ENCODE measurements at regions not wholly inside any gene's neighbourhood (a gene's known extent, or its start where the extent isn't known, plus 50 kb on each side); places are given as distances from the start of the nearest gene placed in this dataset.

DNA sequence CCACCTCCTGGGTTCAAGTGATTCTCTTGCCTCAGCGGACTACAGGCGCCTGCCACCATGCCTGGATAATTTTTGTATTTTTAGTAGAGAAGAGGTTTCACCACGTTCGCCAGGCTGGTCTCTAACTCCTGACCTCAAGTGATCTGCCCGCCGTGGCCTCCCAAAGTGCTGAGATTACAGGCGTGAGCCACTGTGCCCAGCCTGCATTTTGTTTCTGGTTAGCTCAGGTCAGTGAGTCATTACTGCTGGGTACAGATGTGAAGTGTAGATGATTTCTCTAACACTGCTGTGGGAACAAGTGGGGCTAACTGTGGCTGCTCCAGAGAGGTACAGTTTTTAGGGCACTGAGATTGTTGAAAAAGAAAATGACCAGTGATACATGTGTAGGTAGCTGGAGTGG, 188.6 kb downstream of the PRL start:
- peaks cover 3% of the 10 kb centered on the region for H3K4me1 ChIP-seq (ENCODE audit: control insufficient read depth, insufficient read depth, low read length, poor library complexity, severe bottlenecking)
- H3K36me3 ChIP-seq (ENCODE audit: control insufficient read depth, insufficient read depth, low read length) = no peaks in the 10 kb centered on the region
- WGBS, 2 experiments (ENCODE audit: insufficient coverage in 2 of 2) = 71 to 84% methylated on average over 5 of the region's 7 CpGs
- no peaks in the 10 kb centered on the region for H3K9me3 ChIP-seq (ENCODE audit: control insufficient read depth, low read length)
- no peak overlapping the region for H3K4me3 ChIP-seq (ENCODE audit: extremely low read depth, insufficient read depth, low read length, poor library complexity, severe bottlenecking)
- no peak overlapping the region for H3K27ac ChIP-seq (ENCODE audit: low read depth, low read length, severe bottlenecking)

DNA sequence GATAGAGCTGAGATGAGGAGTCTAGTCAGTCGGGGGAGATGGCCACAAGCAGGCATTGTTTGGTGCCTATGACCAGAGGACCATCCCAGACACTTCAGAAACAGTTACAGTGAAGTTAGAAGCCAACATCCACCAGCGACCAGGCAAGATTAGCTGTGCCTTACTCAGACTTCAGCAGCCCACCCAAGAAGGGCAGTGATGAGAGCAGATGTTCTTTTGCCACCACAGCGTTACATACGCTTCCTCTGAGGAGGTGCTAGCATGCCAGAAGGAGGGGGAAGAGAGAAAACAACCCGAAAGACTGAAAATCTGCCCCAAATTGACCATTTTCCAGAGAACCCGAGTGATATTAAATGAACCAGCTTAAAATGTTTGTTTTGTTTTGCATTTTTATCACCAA, 186.8 kb downstream of the PRL start:
- 89 to 90% methylated on average over 2 of the region's 6 CpGs for WGBS, 2 experiments (ENCODE audit: insufficient coverage in 2 of 2)

DNA sequence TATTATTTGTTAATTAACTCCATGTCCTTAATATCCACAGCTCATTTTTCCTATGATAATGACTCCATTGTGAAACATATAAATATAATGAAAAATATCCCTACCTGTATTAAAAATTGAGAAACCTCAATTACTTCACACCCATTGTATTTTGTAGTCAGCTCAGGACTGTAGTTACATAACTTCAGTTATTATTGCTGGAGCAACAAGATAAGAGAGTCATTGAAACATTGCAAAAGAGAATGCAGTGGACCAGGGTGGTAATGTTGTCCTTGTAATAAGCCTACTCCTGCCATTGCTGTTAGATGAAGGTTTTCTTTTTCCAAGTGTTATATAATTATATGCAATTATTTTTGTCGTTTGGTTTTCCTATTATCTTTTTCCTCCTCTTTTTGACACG, 184.4 kb downstream of the PRL start:
- no peak overlapping the region for H3K27ac ChIP-seq (ENCODE audit: low read depth, low read length, severe bottlenecking)
- H3K36me3 ChIP-seq (ENCODE audit: control insufficient read depth, insufficient read depth, low read length) = no peaks in the 10 kb centered on the region
- no CpG with 5 or more reads among the region's 2 CpGs for WGBS, 2 experiments (ENCODE audit: insufficient coverage in 2 of 2)
- H3K9me3 ChIP-seq (ENCODE audit: control insufficient read depth, low read length) = no peaks in the 10 kb centered on the region
- H3K4me3 ChIP-seq (ENCODE audit: extremely low read depth, insufficient read depth, low read length, poor library complexity, severe bottlenecking) = no peak overlapping the region
- H3K4me1 ChIP-seq (ENCODE audit: control insufficient read depth, insufficient read depth, low read length, poor library complexity, severe bottlenecking) = peaks cover 6% of the 10 kb centered on the region

More for the DNA sequence above, 186.8 kb downstream of the PRL start:
- H3K36me3 ChIP-seq (ENCODE audit: control insufficient read depth, insufficient read depth, low read length) = no peaks in the 10 kb centered on the region
- H3K4me1 ChIP-seq (ENCODE audit: control insufficient read depth, insufficient read depth, low read length, poor library complexity, severe bottlenecking) = peaks cover 6% of the 10 kb centered on the region
- H3K4me3 ChIP-seq (ENCODE audit: extremely low read depth, insufficient read depth, low read length, poor library complexity, severe bottlenecking) = no peak overlapping the region
- H3K27ac ChIP-seq (ENCODE audit: low read depth, low read length, severe bottlenecking) = no peak overlapping the region
- no peaks in the 10 kb centered on the region for H3K9me3 ChIP-seq (ENCODE audit: control insufficient read depth, low read length)

DNA sequence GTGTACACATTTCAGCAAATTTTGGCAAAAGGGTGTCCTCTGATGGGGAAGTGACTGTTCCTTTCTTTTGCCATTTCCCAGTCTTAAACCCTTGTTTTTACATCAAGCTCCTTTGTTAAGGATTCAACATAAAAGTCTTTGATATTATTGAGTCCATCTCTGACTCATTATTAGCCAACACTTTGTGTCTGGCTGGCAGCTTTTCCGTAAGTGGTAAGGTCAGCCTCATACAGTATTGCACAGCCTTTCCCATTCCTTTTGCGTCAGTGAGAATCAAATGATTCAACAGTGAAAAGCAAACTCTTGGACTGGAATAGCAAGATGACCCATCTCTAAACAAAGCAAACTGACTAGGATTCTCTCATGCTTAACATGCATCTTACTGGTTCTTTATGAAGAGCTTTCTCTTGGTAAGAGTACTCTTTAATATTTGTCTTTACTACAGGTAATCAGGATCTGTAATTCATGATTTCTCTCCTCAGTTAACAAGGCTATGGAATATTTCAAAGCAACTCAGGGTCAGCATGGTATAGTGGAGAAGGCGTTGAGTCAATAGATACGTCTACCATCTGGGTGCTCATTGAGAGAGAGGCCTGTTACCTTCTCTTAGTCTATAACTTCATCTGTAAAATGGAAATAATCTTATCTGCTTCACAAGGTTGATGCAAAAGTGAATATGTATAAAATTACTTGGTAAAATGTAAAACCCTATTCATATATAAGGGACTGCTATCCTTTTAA, 183.6 kb downstream of the PRL start:
- no peaks in the 10 kb centered on the region for H3K9me3 ChIP-seq (ENCODE audit: control insufficient read depth, low read length)
- no peaks in the 10 kb centered on the region for H3K36me3 ChIP-seq (ENCODE audit: control insufficient read depth, insufficient read depth, low read length)
- 83 to 90% methylated on average over 1 of the region's 4 CpGs for WGBS, 2 experiments (ENCODE audit: insufficient coverage in 2 of 2)
- peaks cover 6% of the 10 kb centered on the region for H3K4me1 ChIP-seq (ENCODE audit: control insufficient read depth, insufficient read depth, low read length, poor library complexity, severe bottlenecking)
- no peak overlapping the region for H3K4me3 ChIP-seq (ENCODE audit: extremely low read depth, insufficient read depth, low read length, poor library complexity, severe bottlenecking)
- H3K27ac ChIP-seq (ENCODE audit: low read depth, low read length, severe bottlenecking) = no peak overlapping the region

DNA sequence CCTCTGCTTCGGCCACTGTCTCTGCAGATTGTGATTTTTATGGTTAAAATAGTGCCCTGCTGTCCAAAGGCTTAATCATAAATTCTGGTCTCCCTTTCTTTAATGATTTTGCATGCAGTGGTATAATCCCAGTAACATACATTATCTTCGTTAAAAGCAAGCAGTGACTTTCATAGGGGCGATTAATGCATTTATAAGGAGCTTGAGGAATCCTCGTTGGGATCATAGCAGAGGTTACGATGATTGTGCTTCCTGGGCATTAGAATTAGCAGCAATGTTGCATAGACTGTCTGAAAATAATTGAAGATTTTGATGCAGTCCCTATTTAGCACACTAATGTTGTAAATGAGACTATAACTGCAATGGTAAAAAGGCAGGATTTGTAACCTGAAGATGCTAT, 181.3 kb downstream of the PRL start:
- no peaks in the 10 kb centered on the region for H3K36me3 ChIP-seq (ENCODE audit: control insufficient read depth, insufficient read depth, low read length)
- H3K4me3 ChIP-seq (ENCODE audit: extremely low read depth, insufficient read depth, low read length, poor library complexity, severe bottlenecking) = no peak overlapping the region
- 96 to 98% methylated on average over 3 to 4 of the region's 5 CpGs for WGBS, 2 experiments (ENCODE audit: insufficient coverage in 2 of 2)
- H3K9me3 ChIP-seq (ENCODE audit: control insufficient read depth, low read length) = no peaks in the 10 kb centered on the region
- H3K27ac ChIP-seq (ENCODE audit: low read depth, low read length, severe bottlenecking) = no peak overlapping the region
- H3K4me1 ChIP-seq (ENCODE audit: control insufficient read depth, insufficient read depth, low read length, poor library complexity, severe bottlenecking) = peaks cover 6% of the 10 kb centered on the region

DNA sequence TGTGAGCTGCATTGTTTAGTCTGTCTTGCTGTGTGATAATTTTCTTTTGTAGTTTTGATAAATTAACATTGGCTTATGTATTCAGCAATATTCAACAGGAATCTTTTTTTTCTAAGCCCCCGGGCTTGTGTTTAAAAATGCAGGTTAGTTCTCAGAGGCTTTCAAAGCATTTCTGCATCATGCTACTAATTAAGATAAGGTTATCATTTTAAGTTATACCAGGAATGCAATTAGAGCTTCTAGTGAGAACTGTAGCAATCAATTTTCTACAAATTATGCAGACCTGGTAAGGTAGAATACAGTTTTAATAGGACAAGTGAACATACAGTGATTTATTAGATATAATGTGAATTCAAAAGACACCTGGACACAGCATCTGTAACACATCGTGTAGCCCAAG, 179.2 kb downstream of the PRL start:
- H3K27ac ChIP-seq (ENCODE audit: low read depth, low read length, severe bottlenecking) = no peak overlapping the region
- no peak overlapping the region for H3K4me3 ChIP-seq (ENCODE audit: extremely low read depth, insufficient read depth, low read length, poor library complexity, severe bottlenecking)
- H3K4me1 ChIP-seq (ENCODE audit: control insufficient read depth, insufficient read depth, low read length, poor library complexity, severe bottlenecking) = peaks cover 6% of the 10 kb centered on the region
- no peaks in the 10 kb centered on the region for H3K9me3 ChIP-seq (ENCODE audit: control insufficient read depth, low read length)
- no CpG with 5 or more reads among the region's 2 CpGs for WGBS, 2 experiments (ENCODE audit: insufficient coverage in 2 of 2)
- H3K36me3 ChIP-seq (ENCODE audit: control insufficient read depth, insufficient read depth, low read length) = no peaks in the 10 kb centered on the region

DNA sequence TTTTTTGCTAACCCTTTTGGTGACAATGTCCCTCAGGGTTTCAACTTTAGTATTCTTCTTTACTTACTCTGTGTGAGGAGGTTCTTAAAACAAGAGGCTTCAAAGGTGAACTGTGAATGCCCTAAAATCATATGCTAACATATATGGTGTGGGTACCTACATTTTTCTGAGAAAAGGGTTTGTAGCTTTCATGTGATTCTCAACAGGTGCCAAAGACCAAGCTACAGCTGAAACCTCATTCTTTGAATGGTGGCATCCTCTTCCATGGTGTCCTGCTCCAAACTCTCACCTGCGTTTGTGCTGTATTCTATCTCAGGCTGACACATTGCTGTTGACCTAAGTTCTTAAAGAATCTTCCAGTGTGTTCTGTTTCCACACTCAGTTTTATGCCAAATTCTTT, 177.3 kb downstream of the PRL start:
- 88 to 93% methylated on average over 1 of the region's 1 CpG for WGBS, 2 experiments (ENCODE audit: insufficient coverage in 2 of 2)

DNA sequence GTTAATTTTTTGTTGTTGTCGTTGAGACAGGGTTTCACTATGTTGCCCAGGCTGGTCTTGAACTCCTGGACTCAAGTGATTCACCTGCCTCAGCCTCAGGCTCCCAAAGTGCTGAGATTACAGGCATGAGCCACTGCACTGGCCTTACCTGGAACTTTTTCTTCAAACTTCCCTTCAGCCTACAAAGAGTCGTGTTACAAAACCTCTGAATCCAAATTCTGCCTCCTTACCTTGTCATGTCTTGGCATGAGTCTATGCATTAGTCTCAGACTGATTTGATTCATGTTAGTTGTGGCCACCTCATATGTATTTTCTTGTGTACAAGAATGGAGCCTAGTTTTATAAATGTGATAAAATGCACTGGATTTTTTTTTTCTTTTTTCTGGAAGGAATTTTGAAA, 172.1 kb downstream of the PRL start:
- WGBS, 2 experiments (ENCODE audit: insufficient coverage in 2 of 2) = 90 to 100% methylated on average over 1 of the region's 2 CpGs
- Histone ChIP-seq H3K4me1 (ENCODE audit: control insufficient read depth, insufficient read depth, low read length, poor library complexity, severe bottlenecking) (no peaks in the 10 kb centered on the region), H3K36me3 (ENCODE audit: control insufficient read depth, insufficient read depth, low read length) (no peaks in the 10 kb centered on the region), H3K4me3 (ENCODE audit: extremely low read depth, insufficient read depth, low read length, poor library complexity, severe bottlenecking) (no peak overlapping the region), H3K27ac (ENCODE audit: low read depth, low read length, severe bottlenecking) (no peak overlapping the region), H3K9me3 (ENCODE audit: control insufficient read depth, low read length) (no peaks in the 10 kb centered on the region)

More for the DNA sequence above, 177.3 kb downstream of the PRL start:
- H3K9me3 ChIP-seq (ENCODE audit: control insufficient read depth, low read length) = no peaks in the 10 kb centered on the region
- H3K36me3 ChIP-seq (ENCODE audit: control insufficient read depth, insufficient read depth, low read length) = no peaks in the 10 kb centered on the region
- H3K4me1 ChIP-seq (ENCODE audit: control insufficient read depth, insufficient read depth, low read length, poor library complexity, severe bottlenecking) = no peaks in the 10 kb centered on the region
- H3K4me3 ChIP-seq (ENCODE audit: extremely low read depth, insufficient read depth, low read length, poor library complexity, severe bottlenecking) = no peak overlapping the region
- H3K27ac ChIP-seq (ENCODE audit: low read depth, low read length, severe bottlenecking) = no peak overlapping the region

DNA sequence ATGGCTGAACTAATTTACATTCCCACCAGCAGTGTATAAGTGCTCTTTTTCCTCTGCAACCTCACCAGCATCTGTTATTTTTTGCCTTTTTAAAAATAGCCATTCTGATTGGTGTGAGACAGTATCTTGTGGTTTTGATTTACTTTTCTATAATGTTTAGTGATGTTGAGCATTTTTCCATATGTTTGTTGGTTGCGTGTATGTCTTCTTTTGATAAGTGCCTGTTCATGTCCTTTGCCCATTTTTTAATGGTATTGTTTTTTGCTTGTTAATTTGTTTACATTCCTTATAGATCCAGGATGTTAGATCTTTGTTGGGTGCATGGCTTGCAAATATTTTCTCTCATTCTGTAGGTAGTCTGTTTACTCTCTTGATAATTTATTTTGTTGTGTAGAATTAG, 169.9 kb downstream of the PRL start:
- Histone ChIP-seq H3K4me1 (ENCODE audit: control insufficient read depth, insufficient read depth, low read length, poor library complexity, severe bottlenecking) (no peaks in the 10 kb centered on the region), H3K4me3 (ENCODE audit: extremely low read depth, insufficient read depth, low read length, poor library complexity, severe bottlenecking) (no peak overlapping the region), H3K36me3 (ENCODE audit: control insufficient read depth, insufficient read depth, low read length) (no peaks in the 10 kb centered on the region), H3K9me3 (ENCODE audit: control insufficient read depth, low read length) (no peaks in the 10 kb centered on the region), H3K27ac (ENCODE audit: low read depth, low read length, severe bottlenecking) (no peak overlapping the region)
- 100% methylated on average over 1 of the region's 1 CpG for WGBS, 2 experiments (ENCODE audit: insufficient coverage in 2 of 2)

DNA sequence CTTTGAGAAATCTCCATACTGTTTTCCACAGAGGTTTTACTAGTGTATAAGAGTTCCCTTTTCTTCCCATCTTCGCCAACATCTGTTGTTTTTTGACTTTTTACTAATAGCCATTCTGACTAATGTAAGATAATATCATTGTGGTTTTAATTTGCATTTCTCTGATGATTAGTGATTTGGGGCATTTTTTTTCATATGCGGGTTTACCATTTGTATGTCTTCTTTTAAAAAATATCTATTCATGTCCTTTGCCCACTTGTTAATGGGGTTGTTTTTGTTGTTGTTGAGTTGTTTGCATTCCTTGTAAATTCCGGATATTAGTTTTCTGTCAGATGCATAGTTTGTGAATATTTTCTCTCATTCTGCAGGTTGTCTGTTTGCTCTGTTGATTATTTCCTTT, 167.1 kb downstream of the PRL start:
- no peaks in the 10 kb centered on the region for H3K36me3 ChIP-seq (ENCODE audit: control insufficient read depth, insufficient read depth, low read length)
- H3K4me1 ChIP-seq (ENCODE audit: control insufficient read depth, insufficient read depth, low read length, poor library complexity, severe bottlenecking) = no peaks in the 10 kb centered on the region
- 100% methylated on average over 1 of the region's 3 CpGs; no CpG with 5 or more reads in 1 of the 2 experiments for WGBS, 2 experiments (ENCODE audit: insufficient coverage in 2 of 2)
- H3K9me3 ChIP-seq (ENCODE audit: control insufficient read depth, low read length) = no peaks in the 10 kb centered on the region
- no peak overlapping the region for H3K4me3 ChIP-seq (ENCODE audit: extremely low read depth, insufficient read depth, low read length, poor library complexity, severe bottlenecking)
- no peak overlapping the region for H3K27ac ChIP-seq (ENCODE audit: low read depth, low read length, severe bottlenecking)

DNA sequence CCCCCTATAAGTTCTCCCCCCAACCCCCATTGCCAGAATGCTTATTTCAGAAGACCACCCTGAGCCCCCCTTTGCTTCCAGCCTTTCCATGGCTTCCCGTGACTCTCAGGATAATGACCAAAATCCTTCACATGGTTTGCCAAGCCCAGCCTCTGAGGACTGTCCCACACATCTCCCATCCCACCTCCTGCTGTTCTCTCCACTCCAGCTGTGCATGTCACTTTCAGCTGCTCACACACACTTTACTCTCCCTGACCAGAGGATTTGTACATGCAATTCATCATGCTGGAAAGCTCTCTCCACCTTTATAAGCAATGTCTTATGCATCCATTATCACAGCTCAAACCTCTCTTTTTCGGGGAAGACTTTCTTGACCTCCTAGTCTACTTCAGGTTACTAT, 164.2 kb downstream of the PRL start:
- 85 to 100% methylated on average over 1 of the region's 2 CpGs for WGBS, 2 experiments (ENCODE audit: insufficient coverage in 2 of 2)

More for the DNA sequence above, 164.2 kb downstream of the PRL start:
- H3K27ac ChIP-seq (ENCODE audit: low read depth, low read length, severe bottlenecking) = no peak overlapping the region
- no peak overlapping the region for H3K4me3 ChIP-seq (ENCODE audit: extremely low read depth, insufficient read depth, low read length, poor library complexity, severe bottlenecking)
- H3K36me3 ChIP-seq (ENCODE audit: control insufficient read depth, insufficient read depth, low read length) = no peaks in the 10 kb centered on the region
- no peaks in the 10 kb centered on the region for H3K4me1 ChIP-seq (ENCODE audit: control insufficient read depth, insufficient read depth, low read length, poor library complexity, severe bottlenecking)
- H3K9me3 ChIP-seq (ENCODE audit: control insufficient read depth, low read length) = no peaks in the 10 kb centered on the region

All from mesodermal cell (in vitro differentiated cells).